B cell (primary cell): ENCODE measurements at regions not wholly inside any gene's neighbourhood (a gene's known extent, or its start where the extent isn't known, plus 50 kb on each side); places are given as distances from the start of the nearest gene placed in this dataset.

Source experiments
- ATAC-seq: fragments of 200-7000 bp; cut with Tn5 transposase; one replicate; pipeline ENCODE4 v1.10.0; 2021; ENCODE audit warnings: low read depth, mild to moderate bottlenecking, moderate number of reproducible peaks, moderate library complexity
- CTCF ChIA-PET: fragments of 350-600 bp; sonication (Branson Sonifier 250); formaldehyde crosslinking; loops from one replicate; lab custom pipeline; 2021; ENCODE audit warnings: antibody characterized with exemption, inconsistent platforms; lab: Charles Lee
- POLR2A ChIA-PET: fragments of 350-600 bp; sonication (Branson Sonifier 250); formaldehyde crosslinking; loops from one replicate; lab custom pipeline; 2021; ENCODE audit warnings: antibody characterized with exemption; lab: Charles Lee
- DNase-seq: peaks from one replicate; pipeline ENCODE4 v3.0.0; 2013
- H2AFZ ChIP-seq: 2 replicates; pipeline ENCODE4 v1.6.1; 2012; ENCODE audit warnings: mild to moderate bottlenecking, low read depth, low read length; ENCODE audit not compliant: insufficient read depth, poor library complexity, severe bottlenecking
- H3K27ac ChIP-seq, 2 donors: 1 replicate in 1 of 2; 2 replicates in 1 of 2; pipeline ENCODE4 v1.5.1; 2012 to 2013; ENCODE audit warnings: low read length in 2 of 2, mild to moderate bottlenecking in 2 of 2, moderate library complexity in 1 of 2
- H3K27me3 ChIP-seq, 4 experiments: fragments of 200-600 bp in 1 of 4; sonication (generic) in 1 of 4; replicated peaks in 1 of 4; 1 replicate in 2 of 4; 2 replicates in 2 of 4; pipeline versions ENCODE4 v1.6.1 to v1.7.0; 2013 to 2016; ENCODE audit warnings: low read length in 3 of 4, mild to moderate bottlenecking in 2 of 4, mixed read lengths in 1 of 4, moderate library complexity in 1 of 4; ENCODE audit not compliant: insufficient read depth in 4 of 4, control insufficient read depth in 3 of 4; ENCODE audit errors: control extremely low read depth in 1 of 4
- H3K36me3 ChIP-seq, 2 experiments: replicated peaks in 1 of 2; 1 replicate in 1 of 2; 2 replicates in 1 of 2; pipeline versions ENCODE4 v1.6.1 to v1.7.1; 2013; ENCODE audit warnings: low read length in 1 of 2; ENCODE audit not compliant: insufficient read depth in 2 of 2, control insufficient read depth in 1 of 2; ENCODE audit errors: control extremely low read depth in 1 of 2, extremely low read depth in 1 of 2
- H3K4me1 ChIP-seq, 2 donors: fragments of 200-600 bp in 1 of 2; sonication (generic) in 1 of 2; 1 replicate in 1 of 2; 2 replicates in 1 of 2; pipeline versions ENCODE4 v1.5.1 to v1.6.1; 2013 to 2017; ENCODE audit warnings: low read length in 2 of 2; ENCODE audit not compliant: control insufficient read depth in 2 of 2, insufficient read depth in 2 of 2
- H3K4me2 ChIP-seq: replicated peaks from 2 replicates; pipeline ENCODE3; 2012; ENCODE audit warnings: mild to moderate bottlenecking, low read depth, low read length; ENCODE audit not compliant: poor library complexity, severe bottlenecking
- H3K4me3 ChIP-seq, 5 experiments: fragments of 200-600 bp in 1 of 5; sonication (generic) in 1 of 5; 1 replicate in 3 of 5; 2 replicates in 2 of 5; pipeline versions ENCODE4 v1.5.1 to v1.7.0; 2011 to 2016; ENCODE audit warnings: low read length in 4 of 5, mild to moderate bottlenecking in 4 of 5, low read depth in 2 of 5, control low read depth in 1 of 5, moderate library complexity in 1 of 5; ENCODE audit not compliant: insufficient read depth in 1 of 5; ENCODE audit errors: control extremely low read depth in 1 of 5, extremely low read depth in 1 of 5
- H3K79me2 ChIP-seq: fragments of 200-600 bp; sonication (generic); one replicate; pipeline ENCODE4 v1.6.0; 2016; ENCODE audit warnings: low read length; ENCODE audit not compliant: control insufficient read depth, insufficient read depth
- H3K9ac ChIP-seq: fragments of 200-600 bp; sonication (generic); 2 replicates; pipeline ENCODE4 v1.6.1; 2017; ENCODE audit warnings: mild to moderate bottlenecking, low read length, moderate library complexity
- H3K9me3 ChIP-seq, 3 donors: one replicate each; pipeline versions ENCODE4 v1.6.1 to v1.7.1; 2013; ENCODE audit warnings: low read length in 2 of 3; ENCODE audit not compliant: control insufficient read depth in 2 of 3, insufficient read depth in 1 of 3; ENCODE audit errors: control extremely low read depth in 1 of 3
- H4K20me1 ChIP-seq: 2 replicates; pipeline ENCODE4 v1.6.0; 2012; ENCODE audit warnings: mild to moderate bottlenecking, low read length; ENCODE audit not compliant: insufficient read depth, control insufficient read depth, poor library complexity, severe bottlenecking
- H3K27ac Mint-ChIP-seq: one replicate; pipeline ENCODE4 v1.8.0; 2021; ENCODE audit warnings: mixed read lengths
- H3K27me3 Mint-ChIP-seq: one replicate; pipeline ENCODE4 v1.8.0; 2021; ENCODE audit warnings: mixed read lengths
- H3K4me1 Mint-ChIP-seq: one replicate; pipeline ENCODE4 v1.8.0; 2021; ENCODE audit warnings: mixed read lengths
- H3K4me3 Mint-ChIP-seq: one replicate; pipeline ENCODE4 v1.8.0; 2021; ENCODE audit warnings: mixed read lengths
- H3K9me3 Mint-ChIP-seq: one replicate; pipeline ENCODE4 v1.8.0; 2022; ENCODE audit warnings: mixed read lengths; ENCODE audit not compliant: insufficient read depth
- EZH2 ChIP-seq: IDR thresholded peaks from 2 replicates; pipeline ENCODE4 v1.6.1; 2012; ENCODE audit warnings: borderline replicate concordance, low read depth, mild to moderate bottlenecking, moderate library complexity, low read length; ENCODE audit not compliant: insufficient read depth, poor library complexity, severe bottlenecking
- WGBS: methylation state at CpG from one replicate; pipeline ENCODE4 v1.1.5; 2013; ENCODE audit warnings: missing lambda C conversion rate; ENCODE audit not compliant: insufficient coverage; 5-methylcytosine and 5-hydroxymethylcytosine counted together
- intact Hi-C: fragments of 100-400 bp; cut with micrococcal nuclease; formaldehyde crosslinking; loops from one replicate; pipeline ENCODE4 v1.10.0; 2022
- TF ChIP-seq, protein P1 (sequence below): fragments of 200-600 bp; IDR thresholded peaks from one replicate; pipeline ENCODE4 v1.8.0; 2022; ENCODE audit warnings: antibody characterized with exemption, mild to moderate bottlenecking

GRCh38 chr6:104601721-104602120, 258.0 kb downstream of the HACE1 start:
- H3K9me3 ChIP-seq, result no peaks in the 10 kb centered on the region
- intact Hi-C loops, result no loop called here
- H3K4me1 ChIP-seq, result no peaks in the 10 kb centered on the region
- CTCF ChIA-PET, result no interaction called here
- DNase-seq (no peak), ATAC-seq (no peak)
- no peaks in the 10 kb centered on the region for H4K20me1 ChIP-seq
- POLR2A ChIA-PET, result no interaction called here
- H3K4me2 ChIP-seq, result no peak overlapping the region
- no peaks in the 10 kb centered on the region for H3K4me1 Mint-ChIP-seq
- H3K4me3 Mint-ChIP-seq, result no peak overlapping the region
- H2AFZ ChIP-seq, result no peak overlapping the region
- H3K36me3 ChIP-seq, result no peaks in the 10 kb centered on the region
- H3K9me3 Mint-ChIP-seq, result no peaks in the 10 kb centered on the region
- no CpG with 5 or more reads among the region's 3 CpGs for WGBS
- no peaks in the 10 kb centered on the region for H3K27me3 Mint-ChIP-seq
- H3K9ac ChIP-seq, result no peak overlapping the region
- TF ChIP-seq, protein P1, sequence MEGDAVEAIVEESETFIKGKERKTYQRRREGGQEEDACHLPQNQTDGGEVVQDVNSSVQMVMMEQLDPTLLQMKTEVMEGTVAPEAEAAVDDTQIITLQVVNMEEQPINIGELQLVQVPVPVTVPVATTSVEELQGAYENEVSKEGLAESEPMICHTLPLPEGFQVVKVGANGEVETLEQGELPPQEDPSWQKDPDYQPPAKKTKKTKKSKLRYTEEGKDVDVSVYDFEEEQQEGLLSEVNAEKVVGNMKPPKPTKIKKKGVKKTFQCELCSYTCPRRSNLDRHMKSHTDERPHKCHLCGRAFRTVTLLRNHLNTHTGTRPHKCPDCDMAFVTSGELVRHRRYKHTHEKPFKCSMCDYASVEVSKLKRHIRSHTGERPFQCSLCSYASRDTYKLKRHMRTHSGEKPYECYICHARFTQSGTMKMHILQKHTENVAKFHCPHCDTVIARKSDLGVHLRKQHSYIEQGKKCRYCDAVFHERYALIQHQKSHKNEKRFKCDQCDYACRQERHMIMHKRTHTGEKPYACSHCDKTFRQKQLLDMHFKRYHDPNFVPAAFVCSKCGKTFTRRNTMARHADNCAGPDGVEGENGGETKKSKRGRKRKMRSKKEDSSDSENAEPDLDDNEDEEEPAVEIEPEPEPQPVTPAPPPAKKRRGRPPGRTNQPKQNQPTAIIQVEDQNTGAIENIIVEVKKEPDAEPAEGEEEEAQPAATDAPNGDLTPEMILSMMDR, result no peak
- no peak for TF ChIP-seq EZH2
- no peaks in the 10 kb centered on the region for H3K27me3 ChIP-seq
- H3K79me2 ChIP-seq, result no peaks in the 10 kb centered on the region
- H3K27ac ChIP-seq, result no peak overlapping the region
- H3K27ac Mint-ChIP-seq, result no peak overlapping the region
- no peak overlapping the region for H3K4me3 ChIP-seq

GRCh38 chr6:104601131-104601651, 258.5 kb downstream of the HACE1 start:
- H3K79me2 ChIP-seq, result no peaks in the 10 kb centered on the region
- no peak overlapping the region for H3K4me3 Mint-ChIP-seq
- intact Hi-C loops, result no loop called here
- H4K20me1 ChIP-seq, result no peaks in the 10 kb centered on the region
- POLR2A ChIA-PET, result no interaction called here
- H3K4me1 Mint-ChIP-seq, result no peaks in the 10 kb centered on the region
- H2AFZ ChIP-seq, result no peak overlapping the region
- H3K4me1 ChIP-seq, result no peaks in the 10 kb centered on the region
- CTCF ChIA-PET, result no interaction called here
- H3K9me3 ChIP-seq, result no peaks in the 10 kb centered on the region
- no peak for TF ChIP-seq EZH2
- TF ChIP-seq, protein P1, result no peak
- no peaks in the 10 kb centered on the region for H3K27me3 Mint-ChIP-seq
- DNase-seq (no peak), ATAC-seq (no peak)
- no peak overlapping the region for H3K4me2 ChIP-seq
- H3K27ac ChIP-seq, result no peak overlapping the region
- no peak overlapping the region for H3K27ac Mint-ChIP-seq
- no peaks in the 10 kb centered on the region for H3K27me3 ChIP-seq
- no peak overlapping the region for H3K9ac ChIP-seq
- no peaks in the 10 kb centered on the region for H3K36me3 ChIP-seq
- WGBS, result 100% methylated on average over 1 of the region's 6 CpGs
- H3K9me3 Mint-ChIP-seq, result no peaks in the 10 kb centered on the region
- H3K4me3 ChIP-seq, result no peak overlapping the region
